ENCODE measurements at regions not wholly inside any gene's neighbourhood (a gene's known extent, or its start where the extent isn't known, plus 50 kb on each side); places are given as distances from the start of the nearest gene placed in this dataset.

- H3K4me3 ChIP-seq (ENCODE audit: low read depth, low read length): no peak overlapping the region
- no peak for TF ChIP-seq CTCF (IDR thresholded peaks at IDR 0.05; ENCODE audit: low read depth, low read length)
Measured at GRCh38 chr14:106845286-106846087, 1319.1 kb downstream of the TMEM121 start.

- no peak overlapping the region for H3K4me3 ChIP-seq (ENCODE audit: low read depth, low read length)
Measured at GRCh38 chr14:106846218-106846617, 1319.8 kb downstream of the TMEM121 start.

GRCh38 chr14:106848330-106849121 is 1322.1 kb downstream of the TMEM121 start:
- TF ChIP-seq CTCF (IDR thresholded peaks at IDR 0.05; ENCODE audit: low read depth, low read length): no peak
- H3K4me3 ChIP-seq (ENCODE audit: low read depth, low read length): no peak overlapping the region

More at GRCh38 chr14:106846218-106846617, 1319.8 kb downstream of the TMEM121 start:
- no peak for TF ChIP-seq CTCF (IDR thresholded peaks at IDR 0.05; ENCODE audit: low read depth, low read length)

GRCh38 chr14:106850913-106851825 is 1324.8 kb downstream of the TMEM121 start:
- H3K4me3 ChIP-seq (ENCODE audit: low read depth, low read length): no peak overlapping the region

GRCh38 chr14:106872611-106873446 is 1346.4 kb downstream of the TMEM121 start:
- no peak overlapping the region for H3K4me3 ChIP-seq (ENCODE audit: low read depth, low read length)
- TF ChIP-seq CTCF (IDR thresholded peaks at IDR 0.05; ENCODE audit: low read depth, low read length): no peak; the same call in 1 of the 2 replicates

More at GRCh38 chr14:106850913-106851825, 1324.8 kb downstream of the TMEM121 start:
- TF ChIP-seq CTCF (IDR thresholded peaks at IDR 0.05; ENCODE audit: low read depth, low read length): no peak

GRCh38 chr14:106874350-106874749 is 1348.0 kb downstream of the TMEM121 start:
- H3K4me3 ChIP-seq (ENCODE audit: low read depth, low read length): no peak overlapping the region
- TF ChIP-seq CTCF (IDR thresholded peaks at IDR 0.05; ENCODE audit: low read depth, low read length): no peak
